Hippocampal formation (tissue), 2 donors: ENCODE measurements at regions not wholly inside any gene's neighbourhood (a gene's known extent, or its start where the extent isn't known, plus 50 kb on each side); places are given as distances from the start of the nearest gene placed in this dataset.
A peak's percentile ranks its signal among the peaks of the same experiment; 100 is the strongest.
"Not testable (repeated sequence)": the region's sequence is repeated elsewhere in the genome, so short reads cannot be mapped to it uniquely, and the experiment has no call there.

Source experiments
- DNase-seq, 2 donors: peaks; one replicate each; lab custom pipeline; 2025; lab: John Stamatoyannopoulos, UW

GRCh38 chr2:82814146-82814545, 1644.9 kb downstream of the SUCLG1 start:
- DNase-seq, result no peak

GRCh38 chr2:82811946-82812345, 1647.1 kb downstream of the SUCLG1 start:
- no peak for DNase-seq

GRCh38 chr2:82803307-82803706, 1655.8 kb downstream of the SUCLG1 start:
- DNase-seq, result no peak

GRCh38 chr2:82797469-82797868, 1661.6 kb downstream of the SUCLG1 start:
- DNase-seq, result no peak

GRCh38 chr2:82796132-82796531, 1662.9 kb downstream of the SUCLG1 start:
- DNase-seq, result no peak

GRCh38 chr2:82795446-82795845, 1663.6 kb downstream of the SUCLG1 start:
- no peak for DNase-seq

GRCh38 chr2:82793711-82794435, 1665.2 kb downstream of the SUCLG1 start:
- DNase-seq, result no peak

GRCh38 chr2:82792316-82792715, 1666.8 kb downstream of the SUCLG1 start:
- DNase-seq, result no peak

- no peak for DNase-seq
These were observed 1668.7 kb downstream of the SUCLG1 start for GRCh38 chr2:82790206-82791021.

GRCh38 chr2:82789851-82790205, 1669.3 kb downstream of the SUCLG1 start:
- DNase-seq, result no peak

GRCh38 chr2:82781176-82781915, 1677.7 kb downstream of the SUCLG1 start:
- DNase-seq, result no peak

- DNase-seq, result no peak
These were observed 1679.0 kb downstream of the SUCLG1 start for GRCh38 chr2:82780050-82780449.

- DNase-seq, result no peak
These were observed 1706.7 kb downstream of the SUCLG1 start for GRCh38 chr2:82752396-82752795.

- DNase-seq, result no peak
These were observed 1710.4 kb downstream of the SUCLG1 start for GRCh38 chr2:82748653-82749052.

- DNase-seq, result peak in 1 of 2 donors; percentile 7
These were observed 1718.6 kb downstream of the SUCLG1 start for GRCh38 chr2:82740527-82740926.

GRCh38 chr2:82737965-82738364, 1721.1 kb downstream of the SUCLG1 start:
- not testable (repeated sequence) for DNase-seq

GRCh38 chr2:82735336-82735735, 1723.7 kb downstream of the SUCLG1 start:
- no peak for DNase-seq

GRCh38 chr2:82731824-82732223, 1727.3 kb downstream of the SUCLG1 start:
- no peak for DNase-seq

- DNase-seq, result no peak
These were observed 1728.3 kb downstream of the SUCLG1 start for GRCh38 chr2:82730811-82731210.

GRCh38 chr2:82728090-82728489, 1731.0 kb downstream of the SUCLG1 start:
- no peak for DNase-seq

- DNase-seq, result no peak
These were observed 1750.4 kb downstream of the SUCLG1 start for GRCh38 chr2:82708681-82709080.

- no peak for DNase-seq
These were observed 1761.8 kb downstream of the SUCLG1 start for GRCh38 chr2:82697231-82697630.

GRCh38 chr2:82694431-82694830, 1764.6 kb downstream of the SUCLG1 start:
- no peak for DNase-seq
